SU-DHL-6 (cell line): ENCODE measurements at regions not wholly inside any gene's neighbourhood (a gene's known extent, or its start where the extent isn't known, plus 50 kb on each side); places are given as distances from the start of the nearest gene placed in this dataset.

Experiments used
- CTCF ChIP-seq: fragments of 200-600 bp; sonication (generic); IDR thresholded peaks from one replicate; pipeline ENCODE4 v1.5.1; 2017; ENCODE audit warnings: antibody characterized with exemption, mild to moderate bottlenecking, low read length, moderate library complexity; ENCODE audit not compliant: insufficient read depth, poor library complexity, severe bottlenecking
- EZH2phosphoT487 ChIP-seq: fragments of 200-600 bp; sonication (generic), shearing (Covaris generic); conservative IDR thresholded peaks from 2 replicates; pipeline ENCODE4 v1.6.1; 2018; ENCODE audit warnings: mild to moderate bottlenecking, antibody characterized with exemption, low read length, moderate library complexity, mixed read lengths

- TF ChIP-seq CTCF (no peak), EZH2phosphoT487 (no peak)
Measured at GRCh38 chr5:124869426-124870033, 123.1 kb upstream of the ZNF608 start.
